ENCODE measurements at regions not wholly inside any gene's neighbourhood (a gene's known extent, or its start where the extent isn't known, plus 50 kb on each side); places are given as distances from the start of the nearest gene placed in this dataset.

DNA sequence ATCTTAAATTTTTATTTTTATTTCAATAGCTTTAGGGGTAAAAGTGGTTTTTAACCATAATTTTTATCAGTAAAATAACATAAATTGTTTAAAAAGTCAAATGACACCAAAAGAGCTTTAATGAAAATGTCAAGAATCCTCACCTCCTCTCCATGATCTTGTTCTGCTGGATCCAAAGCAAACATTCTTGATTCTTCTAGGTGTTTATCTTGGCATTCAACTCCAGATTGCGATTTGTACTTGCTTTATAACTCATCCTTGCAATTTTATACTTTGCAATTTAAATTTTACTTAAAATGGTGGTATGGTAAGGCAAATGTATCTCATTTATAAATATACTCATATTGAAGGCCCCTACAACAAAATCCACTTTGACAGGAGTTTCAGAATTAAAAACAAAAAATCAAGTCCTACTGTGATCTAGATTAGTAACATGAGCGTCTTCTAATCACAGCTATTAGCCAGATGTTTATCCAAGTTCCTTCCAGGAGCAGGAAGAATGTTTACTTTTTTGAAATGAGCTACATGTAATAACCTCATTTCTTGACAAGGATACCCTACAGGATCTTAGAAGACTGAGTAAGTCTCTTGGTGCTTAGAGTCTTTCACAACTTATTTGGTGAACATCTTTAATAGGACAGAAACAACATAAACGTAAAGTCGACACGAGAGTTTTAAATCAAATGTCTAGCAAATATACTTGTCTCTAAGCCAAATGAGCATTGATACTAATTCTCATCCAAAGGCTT, 72.4 kb upstream of the CARD18 start:
- TF ChIP-seq, protein P1, sequence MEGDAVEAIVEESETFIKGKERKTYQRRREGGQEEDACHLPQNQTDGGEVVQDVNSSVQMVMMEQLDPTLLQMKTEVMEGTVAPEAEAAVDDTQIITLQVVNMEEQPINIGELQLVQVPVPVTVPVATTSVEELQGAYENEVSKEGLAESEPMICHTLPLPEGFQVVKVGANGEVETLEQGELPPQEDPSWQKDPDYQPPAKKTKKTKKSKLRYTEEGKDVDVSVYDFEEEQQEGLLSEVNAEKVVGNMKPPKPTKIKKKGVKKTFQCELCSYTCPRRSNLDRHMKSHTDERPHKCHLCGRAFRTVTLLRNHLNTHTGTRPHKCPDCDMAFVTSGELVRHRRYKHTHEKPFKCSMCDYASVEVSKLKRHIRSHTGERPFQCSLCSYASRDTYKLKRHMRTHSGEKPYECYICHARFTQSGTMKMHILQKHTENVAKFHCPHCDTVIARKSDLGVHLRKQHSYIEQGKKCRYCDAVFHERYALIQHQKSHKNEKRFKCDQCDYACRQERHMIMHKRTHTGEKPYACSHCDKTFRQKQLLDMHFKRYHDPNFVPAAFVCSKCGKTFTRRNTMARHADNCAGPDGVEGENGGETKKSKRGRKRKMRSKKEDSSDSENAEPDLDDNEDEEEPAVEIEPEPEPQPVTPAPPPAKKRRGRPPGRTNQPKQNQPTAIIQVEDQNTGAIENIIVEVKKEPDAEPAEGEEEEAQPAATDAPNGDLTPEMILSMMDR (conservative IDR thresholded peaks at IDR 0.05; ENCODE audit: low read depth, low read length), result no peak
- no peak for TF ChIP-seq EZH2 (IDR thresholded peaks at IDR 0.05; ENCODE audit: low read length, unreplicated experiment)

Data from PC-3 (cell line).